ENCODE measurements at regions not wholly inside any gene's neighbourhood (a gene's known extent, or its start where the extent isn't known, plus 50 kb on each side); places are given as distances from the start of the nearest gene placed in this dataset.
"Not testable (repeated sequence)": the region's sequence is repeated elsewhere in the genome, so short reads cannot be mapped to it uniquely, and the experiment has no call there.

- H3K4me1 ChIP-seq (ENCODE audit: insufficient read depth, low read length): no peaks in the 10 kb centered on the region; the same call in 1 of the 2 replicates
- no peak overlapping the region for H2BK120ac ChIP-seq (ENCODE audit: low read depth, low read length, poor library complexity, severe bottlenecking)
- H3K4me3 Mint-ChIP-seq: no peak overlapping the region
- H3K27me3 ChIP-seq (ENCODE audit: insufficient read depth, low read length): no peaks in the 10 kb centered on the region
- no peaks in the 10 kb centered on the region for H3K23me2 ChIP-seq (ENCODE audit: insufficient read length, low read depth, low read length, poor library complexity, severe bottlenecking)
- no peak overlapping the region for H3K14ac ChIP-seq (ENCODE audit: insufficient read depth, low read length)
- H4K20me1 ChIP-seq (ENCODE audit: control insufficient read depth, insufficient read depth, insufficient read length): no peaks in the 10 kb centered on the region
- no peak overlapping the region for H3K27ac ChIP-seq (ENCODE audit: insufficient read length, low read depth, low read length)
- no peaks in the 10 kb centered on the region for H3K79me2 ChIP-seq (ENCODE audit: insufficient read depth, low read length)
- WGBS (ENCODE audit: extremely low coverage, insufficient read length, low lambda C conversion rate): no CpG with 5 or more reads among the region's 6 CpGs
- H3K4me2 ChIP-seq (ENCODE audit: insufficient read depth, insufficient read length, low read length): no peak overlapping the region
- H2AFZ ChIP-seq (ENCODE audit: low read length): no peak overlapping the region
- H2AK5ac ChIP-seq (ENCODE audit: insufficient read length, low read length): no peak overlapping the region
- no peak overlapping the region for H2BK20ac ChIP-seq (ENCODE audit: low read depth, low read length, poor library complexity, severe bottlenecking)
- H3K9ac ChIP-seq (ENCODE audit: extremely low read depth, insufficient read length, low read length): no peak overlapping the region
- no peak overlapping the region for H4K91ac ChIP-seq (ENCODE audit: insufficient read length, low read depth, low read length)
- no peak overlapping the region for H2BK5ac ChIP-seq (ENCODE audit: insufficient read length, low read length)
- no peak overlapping the region for H2BK15ac ChIP-seq (ENCODE audit: low read depth, low read length)
- DNase-seq: no peak
- H3K4ac ChIP-seq (ENCODE audit: low read depth, low read length): no peak overlapping the region
- no peak overlapping the region for H3K18ac ChIP-seq (ENCODE audit: insufficient read length, low read depth, low read length)
- TF ChIP-seq CTCF (conservative IDR thresholded peaks at IDR 0.05): no peak
- no peak overlapping the region for H4K8ac ChIP-seq (replicated peaks; ENCODE audit: insufficient read length, low read depth, low read length)
- peaks cover 13% of the 10 kb centered on the region for H3K9me3 ChIP-seq (ENCODE audit: control insufficient read depth, low read depth, low read length)
- peaks cover 19 to 26% of the 10 kb centered on the region in 2 experiments for H3K4me1 Mint-ChIP-seq
- no peak overlapping the region for H3K56ac ChIP-seq (ENCODE audit: insufficient read length, low read depth, low read length)
- H3K23ac ChIP-seq (ENCODE audit: insufficient read length, low read depth, low read length): no peak overlapping the region
- no peaks in the 10 kb centered on the region for H3K79me1 ChIP-seq (ENCODE audit: insufficient read depth, low read depth, low read length, poor library complexity, severe bottlenecking)
- no peak overlapping the region for H4K5ac ChIP-seq (ENCODE audit: insufficient read length, low read depth, low read length)
- H3K9me3 Mint-ChIP-seq: peaks cover 31 to 42% of the 10 kb centered on the region in 2 experiments
- H3K27ac Mint-ChIP-seq: no peak overlapping the region; a peak in 1 of 7 replicates
- no peak overlapping the region for H2BK12ac ChIP-seq (ENCODE audit: insufficient read length, low read depth, low read length)
- no peak overlapping the region for H3T11ph ChIP-seq (ENCODE audit: low read length)
- peaks cover 2% of the 10 kb centered on the region for H3K27me3 Mint-ChIP-seq (ENCODE audit: low read depth)
- peaks cover 6 to 24% (median 18%) of the 10 kb centered on the region in 3 experiments for H3K36me3 Mint-ChIP-seq (ENCODE audit: insufficient read depth in 1 of 3, low read depth in 3 of 3)
Measured at GRCh38 chr19:28998974-28999373, 214.0 kb downstream of the UQCRFS1 start.

GRCh38 chr19:28997866-28998265 lies 215.1 kb downstream of the UQCRFS1 start:
- H4K8ac ChIP-seq (replicated peaks; ENCODE audit: insufficient read length, low read depth, low read length); H3K79me1 ChIP-seq (ENCODE audit: insufficient read depth, low read depth, low read length, poor library complexity, severe bottlenecking); H3K27me3 Mint-ChIP-seq (ENCODE audit: low read depth); H4K20me1 ChIP-seq (ENCODE audit: control insufficient read depth, insufficient read depth, insufficient read length); H3K4me3 Mint-ChIP-seq; H3K23ac ChIP-seq (ENCODE audit: insufficient read length, low read depth, low read length); H4K91ac ChIP-seq (ENCODE audit: insufficient read length, low read depth, low read length); H3K4me2 ChIP-seq (ENCODE audit: insufficient read depth, insufficient read length, low read length); H3K27me3 ChIP-seq (ENCODE audit: insufficient read depth, low read length); H2AFZ ChIP-seq (ENCODE audit: low read length); H2BK5ac ChIP-seq (ENCODE audit: insufficient read length, low read length); H2BK120ac ChIP-seq (ENCODE audit: low read depth, low read length, poor library complexity, severe bottlenecking); H3K27ac Mint-ChIP-seq; H3K56ac ChIP-seq (ENCODE audit: insufficient read length, low read depth, low read length); H3T11ph ChIP-seq (ENCODE audit: low read length); H3K4ac ChIP-seq (ENCODE audit: low read depth, low read length); H3K4me1 ChIP-seq (ENCODE audit: insufficient read depth, low read length); H3K9ac ChIP-seq (ENCODE audit: extremely low read depth, insufficient read length, low read length); H3K27ac ChIP-seq (ENCODE audit: insufficient read length, low read depth, low read length); H3K23me2 ChIP-seq (ENCODE audit: insufficient read length, low read depth, low read length, poor library complexity, severe bottlenecking); H2BK15ac ChIP-seq (ENCODE audit: low read depth, low read length); H3K18ac ChIP-seq (ENCODE audit: insufficient read length, low read depth, low read length); DNase-seq; H3K14ac ChIP-seq (ENCODE audit: insufficient read depth, low read length); H2BK12ac ChIP-seq (ENCODE audit: insufficient read length, low read depth, low read length); H2BK20ac ChIP-seq (ENCODE audit: low read depth, low read length, poor library complexity, severe bottlenecking); H3K79me2 ChIP-seq (ENCODE audit: insufficient read depth, low read length); H2AK5ac ChIP-seq (ENCODE audit: insufficient read length, low read length); H4K5ac ChIP-seq (ENCODE audit: insufficient read length, low read depth, low read length): not testable (repeated sequence)
- peaks cover 13% of the 10 kb centered on the region for H3K9me3 ChIP-seq (ENCODE audit: control insufficient read depth, low read depth, low read length)
- H3K36me3 Mint-ChIP-seq (ENCODE audit: insufficient read depth in 1 of 3, low read depth in 3 of 3): peaks cover 6 to 35% (median 19%) of the 10 kb centered on the region in 3 experiments
- no CpG with 5 or more reads among the region's 6 CpGs for WGBS (ENCODE audit: extremely low coverage, insufficient read length, low lambda C conversion rate)
- peaks cover 42 to 53% of the 10 kb centered on the region in 2 experiments for H3K9me3 Mint-ChIP-seq
- peaks cover 12 to 18% of the 10 kb centered on the region in 2 experiments for H3K4me1 Mint-ChIP-seq
